Liver (tissue), 8 donors: ENCODE measurements at regions not wholly inside any gene's neighbourhood (a gene's known extent, or its start where the extent isn't known, plus 50 kb on each side); places are given as distances from the start of the nearest gene placed in this dataset.

Source experiments
- DNase-seq: peaks from one replicate; pipeline ENCODE4 v3.0.0-alpha.2; 2017; ENCODE audit warnings: low spot score
- H3K27ac ChIP-seq, 2 donors: one replicate each; pipeline ENCODE4 v1.7.0; 2013; ENCODE audit warnings: inconsistent platforms in 2 of 2, low read length in 2 of 2, control low read depth in 1 of 2, low read depth in 1 of 2, mild to moderate bottlenecking in 1 of 2
- H3K27me3 ChIP-seq, 4 donors: one replicate each; pipeline versions ENCODE4 v1.6.1 to v1.7.0; 2013; ENCODE audit warnings: low read length in 3 of 4, inconsistent platforms in 1 of 4, mild to moderate bottlenecking in 1 of 4, moderate library complexity in 1 of 4; ENCODE audit not compliant: control insufficient read depth in 4 of 4, insufficient read depth in 4 of 4
- H3K36me3 ChIP-seq, 4 donors: one replicate each; pipeline versions ENCODE4 v1.6.1 to v1.7.0; 2013; ENCODE audit warnings: low read length in 3 of 4, mild to moderate bottlenecking in 3 of 4, low read depth in 1 of 4, moderate library complexity in 1 of 4; ENCODE audit not compliant: control insufficient read depth in 4 of 4, insufficient read depth in 3 of 4
- H3K4me1 ChIP-seq, 4 donors: one replicate each; pipeline versions ENCODE4 v1.6.1 to v1.7.0; 2013; ENCODE audit warnings: low read length in 3 of 4, mild to moderate bottlenecking in 3 of 4, moderate library complexity in 1 of 4; ENCODE audit not compliant: control insufficient read depth in 4 of 4, insufficient read depth in 4 of 4
- H3K4me3 ChIP-seq, 3 donors: one replicate each; pipeline versions ENCODE4 v1.6.1 to v1.7.0; 2013; ENCODE audit warnings: low read length in 3 of 3, control low read depth in 1 of 3, low read depth in 1 of 3, mild to moderate bottlenecking in 1 of 3
- H3K9ac ChIP-seq, 2 donors: one replicate each; pipeline ENCODE4 v1.7.0; 2013; ENCODE audit warnings: low read length in 2 of 2, mild to moderate bottlenecking in 2 of 2, moderate library complexity in 2 of 2, control low read depth in 1 of 2, low read depth in 1 of 2
- H3K9me3 ChIP-seq, 4 donors: one replicate each; pipeline versions ENCODE4 v1.6.1 to v1.7.0; 2013; ENCODE audit warnings: low read length in 3 of 4; ENCODE audit not compliant: control insufficient read depth in 4 of 4
- EGR1 ChIP-seq, 2 donors: IDR thresholded peaks; 2 replicates each; pipeline ENCODE4 v1.6.1; 2016 to 2018; ENCODE audit warnings: antibody characterized with exemption in 2 of 2, low read depth in 2 of 2
- FOXA1 ChIP-seq: IDR thresholded peaks from 2 replicates; pipeline ENCODE4 v1.6.1; 2016; ENCODE audit warnings: antibody characterized with exemption
- FOXA2 ChIP-seq: IDR thresholded peaks from 2 replicates; pipeline ENCODE4 v1.6.1; 2016; ENCODE audit warnings: antibody characterized with exemption
- GABPA ChIP-seq, 2 donors: IDR thresholded peaks in 1 of 2; conservative IDR thresholded peaks in 1 of 2; 2 replicates each; pipeline ENCODE4 v1.6.1; 2016; ENCODE audit warnings: antibody characterized with exemption in 2 of 2, mild to moderate bottlenecking in 1 of 2, moderate library complexity in 1 of 2
- HNF4A ChIP-seq, 2 donors: conservative IDR thresholded peaks; 2 replicates each; pipeline ENCODE4 v1.6.1; 2016; ENCODE audit warnings: antibody characterized with exemption in 2 of 2, mild to moderate bottlenecking in 2 of 2
- HNF4G ChIP-seq: IDR thresholded peaks from 2 replicates; pipeline ENCODE4 v1.6.1; 2016; ENCODE audit warnings: antibody characterized with exemption
- JUND ChIP-seq, 2 donors: IDR thresholded peaks; 2 replicates each; pipeline ENCODE4 v1.6.1; 2016; ENCODE audit warnings: antibody characterized with exemption in 2 of 2
- NR2F2 ChIP-seq: IDR thresholded peaks from 2 replicates; pipeline ENCODE4 v1.6.1; 2016; ENCODE audit warnings: antibody characterized with exemption
- RAD21 ChIP-seq, 2 donors: IDR thresholded peaks; 2 replicates each; pipeline ENCODE4 v1.6.1; 2016; ENCODE audit warnings: antibody characterized with exemption in 2 of 2, mild to moderate bottlenecking in 2 of 2
- RXRA ChIP-seq, 2 donors: IDR thresholded peaks; 2 replicates each; pipeline ENCODE4 v1.6.1; 2017 to 2018; ENCODE audit warnings: antibody characterized with exemption in 2 of 2, mild to moderate bottlenecking in 1 of 2
- SP1 ChIP-seq: IDR thresholded peaks from 2 replicates; pipeline ENCODE4 v1.6.1; 2018; ENCODE audit warnings: antibody characterized with exemption, mild to moderate bottlenecking
- TAF1 ChIP-seq: conservative IDR thresholded peaks from 2 replicates; pipeline ENCODE4 v1.6.1; 2016; ENCODE audit warnings: antibody characterized with exemption, mild to moderate bottlenecking
- YY1 ChIP-seq: IDR thresholded peaks from 2 replicates; pipeline ENCODE4 v1.6.1; 2016; ENCODE audit warnings: antibody characterized with exemption, mild to moderate bottlenecking
- WGBS: extraction: QIAGEN DNeasy Blood & Tissue Kit; methylation state at CpG from one replicate; pipeline ENCODE4 v1.1.7; 2013; 5-methylcytosine and 5-hydroxymethylcytosine counted together
- TF ChIP-seq, protein P1 (sequence below): IDR thresholded peaks from 2 replicates; pipeline ENCODE4 v1.6.1; 2016; ENCODE audit warnings: antibody characterized with exemption
- TF ChIP-seq, protein P2 (sequence below): IDR thresholded peaks from 2 replicates; pipeline ENCODE4 v1.6.1; 2016; ENCODE audit warnings: antibody characterized with exemption
- TF ChIP-seq, protein P3 (sequence below): IDR thresholded peaks from 2 replicates; pipeline ENCODE4 v1.6.1; 2016; ENCODE audit warnings: antibody characterized with exemption, mild to moderate bottlenecking
- TF ChIP-seq, protein P4 (sequence below): IDR thresholded peaks from 2 replicates; pipeline ENCODE4 v1.6.1; 2016; ENCODE audit warnings: antibody characterized with exemption
- TF ChIP-seq, protein P5 (sequence below): fragments of 150-350 bp; IDR thresholded peaks from 2 replicates; pipeline ENCODE4 v1.5.1; 2017; ENCODE audit warnings: improper control_type of control experiment, low read depth, low read length; ENCODE audit not compliant: missing input control
- donor health status: healthy.
- donor health status: healthy.
- donor health status: healthy.
- donor health status: healthy.
- donor health status: healthy.

DNA sequence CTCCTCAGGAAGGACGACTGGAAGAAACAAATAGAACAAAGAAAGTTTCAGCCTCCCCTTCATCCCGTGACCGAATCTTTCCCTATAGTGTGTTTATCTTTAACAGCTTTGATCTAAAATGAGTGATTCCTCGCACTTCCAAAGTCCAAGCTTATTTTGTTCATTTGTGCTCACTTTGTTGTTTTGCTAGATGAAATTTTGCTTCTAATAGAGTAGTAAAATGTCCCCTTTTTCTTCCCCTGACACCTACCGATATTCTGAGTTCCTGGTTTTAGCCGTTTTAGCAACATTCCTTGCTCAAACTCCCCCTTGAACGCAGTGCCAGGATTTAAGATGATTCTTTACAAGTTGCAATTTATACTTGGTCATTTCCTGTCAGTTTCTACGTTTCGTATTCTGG is 204.2 kb downstream of the FGF9 start:
- no peak overlapping the region for H3K4me3 ChIP-seq
- H3K9ac ChIP-seq = no peak overlapping the region
- no peaks in the 10 kb centered on the region for H3K36me3 ChIP-seq
- no peaks in the 10 kb centered on the region for H3K4me1 ChIP-seq
- no peaks in the 10 kb centered on the region for H3K9me3 ChIP-seq
- peaks cover 0 to 2% (median 0%) of the 10 kb centered on the region in 4 donors for H3K27me3 ChIP-seq
- WGBS = 65% methylated on average over 9 of the region's 9 CpGs
- TF ChIP-seq, protein P1, sequence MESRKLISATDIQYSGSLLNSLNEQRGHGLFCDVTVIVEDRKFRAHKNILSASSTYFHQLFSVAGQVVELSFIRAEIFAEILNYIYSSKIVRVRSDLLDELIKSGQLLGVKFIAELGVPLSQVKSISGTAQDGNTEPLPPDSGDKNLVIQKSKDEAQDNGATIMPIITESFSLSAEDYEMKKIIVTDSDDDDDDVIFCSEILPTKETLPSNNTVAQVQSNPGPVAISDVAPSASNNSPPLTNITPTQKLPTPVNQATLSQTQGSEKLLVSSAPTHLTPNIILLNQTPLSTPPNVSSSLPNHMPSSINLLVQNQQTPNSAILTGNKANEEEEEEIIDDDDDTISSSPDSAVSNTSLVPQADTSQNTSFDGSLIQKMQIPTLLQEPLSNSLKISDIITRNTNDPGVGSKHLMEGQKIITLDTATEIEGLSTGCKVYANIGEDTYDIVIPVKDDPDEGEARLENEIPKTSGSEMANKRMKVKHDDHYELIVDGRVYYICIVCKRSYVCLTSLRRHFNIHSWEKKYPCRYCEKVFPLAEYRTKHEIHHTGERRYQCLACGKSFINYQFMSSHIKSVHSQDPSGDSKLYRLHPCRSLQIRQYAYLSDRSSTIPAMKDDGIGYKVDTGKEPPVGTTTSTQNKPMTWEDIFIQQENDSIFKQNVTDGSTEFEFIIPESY = no peak
- no peak for TF ChIP-seq RAD21 (IDR thresholded peaks at IDR 0.05)
- TF ChIP-seq, protein P2, sequence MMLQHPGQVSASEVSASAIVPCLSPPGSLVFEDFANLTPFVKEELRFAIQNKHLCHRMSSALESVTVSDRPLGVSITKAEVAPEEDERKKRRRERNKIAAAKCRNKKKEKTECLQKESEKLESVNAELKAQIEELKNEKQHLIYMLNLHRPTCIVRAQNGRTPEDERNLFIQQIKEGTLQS = no peak
- TF ChIP-seq HNF4G = no peak
- no peak for TF ChIP-seq HNF4A (conservative IDR thresholded peaks at IDR 0.05)
- TF ChIP-seq RXRA (IDR thresholded peaks at IDR 0.05) = no peak
- no peak for TF ChIP-seq JUND (IDR thresholded peaks at IDR 0.05)
- no peak for TF ChIP-seq YY1
- TF ChIP-seq, protein P3, sequence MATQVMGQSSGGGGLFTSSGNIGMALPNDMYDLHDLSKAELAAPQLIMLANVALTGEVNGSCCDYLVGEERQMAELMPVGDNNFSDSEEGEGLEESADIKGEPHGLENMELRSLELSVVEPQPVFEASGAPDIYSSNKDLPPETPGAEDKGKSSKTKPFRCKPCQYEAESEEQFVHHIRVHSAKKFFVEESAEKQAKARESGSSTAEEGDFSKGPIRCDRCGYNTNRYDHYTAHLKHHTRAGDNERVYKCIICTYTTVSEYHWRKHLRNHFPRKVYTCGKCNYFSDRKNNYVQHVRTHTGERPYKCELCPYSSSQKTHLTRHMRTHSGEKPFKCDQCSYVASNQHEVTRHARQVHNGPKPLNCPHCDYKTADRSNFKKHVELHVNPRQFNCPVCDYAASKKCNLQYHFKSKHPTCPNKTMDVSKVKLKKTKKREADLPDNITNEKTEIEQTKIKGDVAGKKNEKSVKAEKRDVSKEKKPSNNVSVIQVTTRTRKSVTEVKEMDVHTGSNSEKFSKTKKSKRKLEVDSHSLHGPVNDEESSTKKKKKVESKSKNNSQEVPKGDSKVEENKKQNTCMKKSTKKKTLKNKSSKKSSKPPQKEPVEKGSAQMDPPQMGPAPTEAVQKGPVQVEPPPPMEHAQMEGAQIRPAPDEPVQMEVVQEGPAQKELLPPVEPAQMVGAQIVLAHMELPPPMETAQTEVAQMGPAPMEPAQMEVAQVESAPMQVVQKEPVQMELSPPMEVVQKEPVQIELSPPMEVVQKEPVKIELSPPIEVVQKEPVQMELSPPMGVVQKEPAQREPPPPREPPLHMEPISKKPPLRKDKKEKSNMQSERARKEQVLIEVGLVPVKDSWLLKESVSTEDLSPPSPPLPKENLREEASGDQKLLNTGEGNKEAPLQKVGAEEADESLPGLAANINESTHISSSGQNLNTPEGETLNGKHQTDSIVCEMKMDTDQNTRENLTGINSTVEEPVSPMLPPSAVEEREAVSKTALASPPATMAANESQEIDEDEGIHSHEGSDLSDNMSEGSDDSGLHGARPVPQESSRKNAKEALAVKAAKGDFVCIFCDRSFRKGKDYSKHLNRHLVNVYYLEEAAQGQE = no peak
- no peak for TF ChIP-seq EGR1 (IDR thresholded peaks at IDR 0.05; ENCODE audit: low read depth in 2 of 2)
- TF ChIP-seq NR2F2 = no peak
- TF ChIP-seq, protein P4, sequence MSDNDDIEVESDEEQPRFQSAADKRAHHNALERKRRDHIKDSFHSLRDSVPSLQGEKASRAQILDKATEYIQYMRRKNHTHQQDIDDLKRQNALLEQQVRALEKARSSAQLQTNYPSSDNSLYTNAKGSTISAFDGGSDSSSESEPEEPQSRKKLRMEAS = no peak
- no peak for TF ChIP-seq FOXA1
- no peak for TF ChIP-seq SP1
- TF ChIP-seq FOXA2 = no peak
- no peak for TF ChIP-seq GABPA (IDR thresholded peaks at IDR 0.05 in 1 of 2, conservative IDR thresholded peaks at IDR 0.05 in 1 of 2)
- TF ChIP-seq, protein P5, sequence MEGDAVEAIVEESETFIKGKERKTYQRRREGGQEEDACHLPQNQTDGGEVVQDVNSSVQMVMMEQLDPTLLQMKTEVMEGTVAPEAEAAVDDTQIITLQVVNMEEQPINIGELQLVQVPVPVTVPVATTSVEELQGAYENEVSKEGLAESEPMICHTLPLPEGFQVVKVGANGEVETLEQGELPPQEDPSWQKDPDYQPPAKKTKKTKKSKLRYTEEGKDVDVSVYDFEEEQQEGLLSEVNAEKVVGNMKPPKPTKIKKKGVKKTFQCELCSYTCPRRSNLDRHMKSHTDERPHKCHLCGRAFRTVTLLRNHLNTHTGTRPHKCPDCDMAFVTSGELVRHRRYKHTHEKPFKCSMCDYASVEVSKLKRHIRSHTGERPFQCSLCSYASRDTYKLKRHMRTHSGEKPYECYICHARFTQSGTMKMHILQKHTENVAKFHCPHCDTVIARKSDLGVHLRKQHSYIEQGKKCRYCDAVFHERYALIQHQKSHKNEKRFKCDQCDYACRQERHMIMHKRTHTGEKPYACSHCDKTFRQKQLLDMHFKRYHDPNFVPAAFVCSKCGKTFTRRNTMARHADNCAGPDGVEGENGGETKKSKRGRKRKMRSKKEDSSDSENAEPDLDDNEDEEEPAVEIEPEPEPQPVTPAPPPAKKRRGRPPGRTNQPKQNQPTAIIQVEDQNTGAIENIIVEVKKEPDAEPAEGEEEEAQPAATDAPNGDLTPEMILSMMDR = no peak
- TF ChIP-seq TAF1 = no peak
- no peak for DNase-seq
- H3K27ac ChIP-seq = no peak overlapping the region
